Endometrial microvascular endothelial cells (primary cell): ENCODE measurements at regions not wholly inside any gene's neighbourhood (a gene's known extent, or its start where the extent isn't known, plus 50 kb on each side); places are given as distances from the start of the nearest gene placed in this dataset.

Experiments
- in situ Hi-C: cut with HindIII; loops from 2 replicates; pipeline ENCODE4 v1.10.0; 2017; ENCODE audit warnings: low sequenced_read_pairs, low pct_unique_long_range_greater_than_20kb; ENCODE audit errors: inconsistent ontology term

DNA sequence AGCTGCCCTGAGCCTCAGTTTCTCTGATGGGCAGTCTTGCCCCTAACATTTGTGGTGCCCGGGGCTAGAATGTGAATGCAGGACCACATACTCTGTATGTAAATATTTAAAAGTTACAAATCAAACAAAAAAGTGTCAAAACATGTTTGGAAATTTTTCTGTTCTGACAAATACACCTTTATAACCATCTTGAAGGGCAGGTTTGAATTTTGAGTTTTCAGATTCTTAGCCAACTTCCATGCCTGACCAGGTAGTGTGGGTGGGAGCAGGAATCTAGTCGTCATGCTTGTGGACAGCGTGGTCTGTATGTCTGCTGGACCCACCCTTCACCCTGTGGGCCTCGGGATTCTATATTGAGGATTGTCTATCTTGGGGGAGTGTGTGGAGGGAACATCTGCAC lies 325.1 kb downstream of the SOX4 start:
- in situ Hi-C loops = no loop called here

DNA sequence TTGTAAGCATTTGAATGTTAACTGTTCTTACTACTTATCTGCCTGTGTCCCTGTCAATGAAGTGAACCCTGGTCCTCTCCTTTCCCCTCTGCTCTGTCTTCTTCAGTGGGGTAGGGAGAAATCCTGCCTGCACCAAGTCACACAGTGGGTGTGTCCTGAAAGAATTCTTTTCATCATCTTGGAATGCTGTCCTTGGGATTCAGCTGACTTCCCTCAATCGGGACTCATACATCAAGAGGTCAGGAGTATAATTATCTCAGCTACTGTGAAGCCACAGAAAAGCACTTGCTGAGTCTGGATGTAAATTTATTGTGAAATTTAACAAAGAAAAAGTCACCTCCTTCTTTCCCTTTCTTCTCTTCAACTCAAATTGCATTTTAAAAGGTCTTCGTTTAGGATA lies 328.5 kb downstream of the SOX4 start:
- in situ Hi-C loops = no loop called here

DNA sequence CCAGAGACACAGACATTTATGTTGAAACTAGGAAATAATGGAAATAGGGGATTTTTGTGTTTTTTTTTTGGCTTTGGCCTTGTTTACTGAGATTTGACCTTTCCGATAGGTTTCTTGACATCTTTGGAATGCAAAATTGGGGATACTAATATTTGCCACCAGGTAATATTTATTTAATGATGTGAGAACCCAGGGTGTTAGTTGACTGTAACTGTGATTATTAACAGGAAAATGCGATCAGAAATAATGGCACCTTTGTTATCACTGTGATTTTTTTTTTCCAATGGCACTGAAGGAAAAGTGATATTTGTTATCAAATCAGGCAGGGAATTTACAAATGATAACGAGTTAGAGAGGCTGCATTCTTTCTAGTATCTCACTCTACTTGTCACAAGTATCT lies 330.5 kb downstream of the SOX4 start:
- in situ Hi-C loops = no loop called here

DNA sequence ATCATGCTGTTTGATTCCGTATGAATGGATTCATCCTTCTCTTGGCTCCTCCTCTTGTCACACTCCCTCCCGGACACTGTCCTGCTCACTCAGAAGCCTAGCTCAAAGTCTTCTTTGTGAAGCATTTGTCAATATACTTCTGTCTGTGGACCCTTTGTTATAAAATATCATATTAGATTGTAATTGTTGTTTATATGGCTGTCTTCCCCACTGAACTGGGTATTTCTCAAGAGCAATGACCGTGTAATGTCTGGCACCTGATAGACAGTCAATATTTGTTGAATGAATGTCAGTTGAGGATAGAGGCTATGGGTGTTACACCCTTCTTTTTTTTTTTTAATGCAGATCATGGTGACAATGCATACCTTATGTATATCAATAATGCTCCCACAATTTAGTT lies 335.3 kb downstream of the SOX4 start:
- in situ Hi-C loops = loop anchor here (25.0 kb wide), 1 partner anchor 192 kb away; no protein-coding TSS in a partner anchor

DNA sequence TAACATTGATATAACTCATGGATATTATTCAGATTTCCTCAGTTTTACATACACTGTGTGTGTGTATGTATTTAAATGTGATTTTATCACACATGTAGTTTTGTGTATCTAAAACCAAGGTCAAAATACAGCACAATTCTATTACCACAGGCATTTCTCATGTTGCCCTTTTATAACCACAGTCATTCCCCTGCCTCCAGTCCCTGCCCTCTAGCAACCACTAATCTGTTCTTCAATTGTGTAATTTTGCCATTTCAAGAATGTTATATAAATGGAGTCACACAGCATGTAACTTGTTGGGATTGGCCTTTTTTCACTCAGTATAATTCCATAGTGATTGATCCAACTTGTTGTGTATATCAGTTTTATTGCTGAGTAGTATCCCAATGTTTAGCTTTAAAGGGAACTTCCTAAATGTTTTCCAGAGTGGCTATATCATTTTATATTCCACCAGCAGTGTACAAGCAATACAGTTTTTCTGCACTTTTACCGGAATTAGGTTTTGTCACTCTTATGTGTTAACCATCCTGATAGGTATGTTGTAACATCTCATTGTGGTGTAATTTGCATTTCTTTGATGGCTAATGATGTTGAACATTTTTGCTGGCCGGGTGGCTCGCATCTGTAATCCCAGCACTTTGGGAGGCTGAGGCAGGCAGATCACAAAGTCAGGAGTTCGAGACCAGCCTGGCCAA lies 338.2 kb downstream of the SOX4 start:
- in situ Hi-C loops = loop anchor here (25.0 kb wide), 1 partner anchor 194 kb away; no protein-coding TSS in a partner anchor

DNA sequence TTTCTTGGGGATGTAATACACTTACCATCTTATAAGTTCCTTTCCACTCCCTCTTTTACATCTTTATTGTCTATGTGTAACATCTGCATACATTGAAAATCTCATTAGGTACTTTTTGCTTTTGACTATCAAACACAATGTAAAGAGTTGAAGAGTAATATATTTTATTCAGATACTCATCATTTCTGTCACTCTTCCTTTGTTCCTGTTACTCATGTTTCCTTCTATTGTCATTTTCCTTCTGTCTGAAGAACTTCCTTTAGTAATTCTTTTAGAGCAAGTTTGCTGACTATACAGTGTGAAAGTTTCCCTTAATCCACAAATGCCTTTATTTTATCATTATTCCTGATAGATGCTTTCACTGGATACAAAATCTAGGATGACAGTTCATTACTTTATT lies 339.8 kb downstream of the SOX4 start:
- in situ Hi-C loops = loop anchor here (25.0 kb wide), 1 partner anchor 196 kb away; no protein-coding TSS in a partner anchor

DNA sequence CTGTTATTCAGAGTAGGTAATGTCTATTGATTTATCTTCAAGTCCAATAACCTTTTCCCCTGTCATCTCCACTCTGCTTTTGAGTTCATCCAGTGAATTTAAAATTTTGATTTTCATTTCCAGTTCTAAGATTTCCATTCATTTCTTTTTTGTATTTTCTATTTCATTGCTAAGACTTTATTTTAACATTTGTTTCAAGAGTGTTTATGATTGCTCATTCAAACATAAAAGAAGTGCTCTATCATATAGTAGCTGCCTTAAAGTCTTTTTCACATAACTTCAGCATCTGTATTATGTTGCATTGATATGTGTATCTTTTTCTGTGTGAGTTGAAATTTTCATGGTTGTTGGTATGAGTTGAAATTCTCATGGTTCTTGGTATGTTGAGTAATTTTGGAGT lies 341.6 kb downstream of the SOX4 start:
- in situ Hi-C loops = loop anchor here (25.0 kb wide), 1 partner anchor 198 kb away; no protein-coding TSS in a partner anchor

DNA sequence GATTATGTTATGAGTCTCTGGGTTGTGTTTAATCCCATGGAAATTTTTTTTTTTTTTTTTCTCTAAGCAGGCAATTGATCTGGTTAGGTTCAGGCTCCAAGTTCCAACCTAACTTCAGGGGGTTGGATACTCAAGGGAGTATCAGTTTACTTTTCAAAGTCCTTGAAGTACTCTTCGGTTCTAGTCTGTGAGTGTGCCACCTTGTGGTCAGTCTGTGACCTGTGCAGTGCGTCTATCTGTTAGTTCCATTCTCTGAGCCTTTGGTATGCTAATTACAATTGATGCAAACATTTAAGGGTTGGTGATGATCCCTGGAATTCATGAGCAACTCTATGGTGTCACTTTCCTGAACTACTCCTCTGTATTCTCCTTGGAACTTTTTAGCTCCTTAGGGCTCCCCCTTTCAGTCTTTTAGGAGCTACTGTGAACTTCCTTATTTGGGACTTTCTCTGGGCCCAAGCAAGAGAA lies 342.0 kb downstream of the SOX4 start:
- in situ Hi-C loops = loop anchor here (25.0 kb wide), 1 partner anchor 198 kb away; no protein-coding TSS in a partner anchor

DNA sequence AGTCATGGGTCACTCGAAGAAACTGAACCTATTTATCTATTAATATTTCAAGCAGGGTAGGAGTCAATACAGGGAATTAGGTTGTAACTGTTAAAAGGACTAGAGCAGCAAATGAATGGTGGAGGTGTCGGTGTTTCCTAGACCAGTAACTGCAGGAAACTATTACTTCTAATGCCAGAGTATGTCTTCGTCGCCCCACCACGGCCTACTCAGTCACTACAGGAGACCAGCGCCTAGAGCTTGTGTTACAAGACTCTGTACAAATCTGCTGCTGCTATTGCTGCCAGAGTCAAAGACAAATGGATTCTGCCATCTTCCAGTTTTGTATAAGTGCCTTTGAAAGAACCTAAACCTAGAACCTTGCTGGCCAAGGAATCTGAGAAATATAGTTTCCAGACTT lies 343.9 kb downstream of the SOX4 start:
- in situ Hi-C loops = loop anchor here (25.0 kb wide), 1 partner anchor 200 kb away; no protein-coding TSS in a partner anchor

DNA sequence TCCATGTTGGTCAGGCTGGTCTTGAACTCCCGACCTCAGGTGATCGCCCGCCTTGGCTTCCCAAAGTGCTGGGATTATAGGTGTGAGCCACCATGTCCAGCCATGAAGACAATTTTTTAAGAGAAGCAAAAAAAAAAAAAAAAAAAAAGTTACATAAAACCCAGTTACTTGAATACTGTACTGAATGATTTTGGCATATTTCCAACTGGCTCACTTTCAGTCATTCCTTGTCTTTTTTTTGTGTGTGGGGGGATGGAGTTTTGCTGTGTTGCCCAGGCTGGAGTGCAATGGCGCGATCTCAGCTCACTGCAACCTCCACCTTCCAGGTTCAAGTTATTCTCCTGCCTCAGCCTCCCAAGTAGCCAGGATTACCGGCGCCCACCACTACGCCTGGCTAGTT lies 345.5 kb downstream of the SOX4 start:
- in situ Hi-C loops = loop anchor here (25.0 kb wide), 1 partner anchor 202 kb away; no protein-coding TSS in a partner anchor

DNA sequence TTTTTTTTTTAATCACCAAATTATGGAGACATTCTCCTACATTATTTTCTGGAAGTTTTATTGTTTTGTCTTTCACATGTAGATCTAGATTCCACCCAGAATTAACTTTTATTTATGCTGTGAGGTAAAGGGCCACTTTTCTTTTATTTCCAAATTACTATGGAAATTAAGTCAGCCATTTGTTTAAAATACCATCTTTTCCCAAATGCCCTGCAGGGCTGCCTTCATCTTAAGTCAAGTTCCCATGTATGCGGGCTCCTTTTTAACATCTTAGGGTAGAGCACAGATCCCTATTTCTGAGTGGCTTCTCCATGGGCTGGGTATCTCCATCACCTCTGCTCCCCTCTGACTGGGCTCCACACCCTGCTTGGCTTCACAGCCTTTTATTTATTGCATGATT lies 348.4 kb downstream of the SOX4 start:
- in situ Hi-C loops = loop anchor here (25.0 kb wide), 1 partner anchor 205 kb away; no protein-coding TSS in a partner anchor

DNA sequence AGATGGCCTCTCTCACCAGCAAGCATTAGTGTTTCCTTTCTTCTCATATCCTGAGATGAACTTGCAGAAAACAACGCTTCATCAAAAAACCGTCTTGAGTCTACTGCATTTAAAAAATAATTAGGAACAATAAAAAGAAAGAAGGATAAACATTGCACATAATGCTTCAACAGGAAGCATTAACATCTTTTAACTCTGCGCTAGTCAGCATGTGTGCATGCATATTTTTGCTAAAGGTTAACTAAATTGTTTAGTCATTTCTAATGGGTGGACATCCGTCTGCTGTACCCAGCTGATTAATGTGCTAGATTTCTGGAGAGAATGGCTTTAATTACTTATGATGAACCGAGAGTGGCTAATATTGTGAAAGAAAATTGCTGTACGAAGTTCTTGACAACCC lies 349.3 kb downstream of the SOX4 start:
- in situ Hi-C loops = loop anchor here (25.0 kb wide), 1 partner anchor 206 kb away; no protein-coding TSS in a partner anchor

DNA sequence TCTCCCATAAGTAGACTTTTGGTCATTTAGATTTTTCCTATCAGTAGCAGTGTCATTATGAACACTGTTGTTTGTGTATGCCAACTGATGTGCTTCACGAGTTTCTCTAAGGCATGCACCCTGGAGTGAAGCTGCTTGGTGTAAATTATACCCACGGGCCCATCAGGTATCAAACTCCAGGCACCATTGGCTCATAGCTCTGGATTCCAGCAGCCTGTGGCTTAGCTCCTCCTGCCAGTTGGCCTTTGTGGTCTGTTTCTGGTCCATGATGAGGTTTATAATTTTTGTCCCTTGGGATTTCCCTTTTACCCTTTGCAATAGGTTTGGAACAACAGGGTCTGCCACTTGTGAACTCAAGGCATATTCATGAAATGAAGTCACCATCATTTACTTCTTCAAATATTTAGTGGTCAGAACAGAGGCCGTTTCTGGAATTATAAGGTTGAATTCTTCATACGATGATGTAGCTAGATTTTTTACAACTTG lies 350.5 kb downstream of the PRL start:
- in situ Hi-C loops = loop anchor here (25.0 kb wide), 1 partner anchor 209 kb away; no protein-coding TSS in a partner anchor

DNA sequence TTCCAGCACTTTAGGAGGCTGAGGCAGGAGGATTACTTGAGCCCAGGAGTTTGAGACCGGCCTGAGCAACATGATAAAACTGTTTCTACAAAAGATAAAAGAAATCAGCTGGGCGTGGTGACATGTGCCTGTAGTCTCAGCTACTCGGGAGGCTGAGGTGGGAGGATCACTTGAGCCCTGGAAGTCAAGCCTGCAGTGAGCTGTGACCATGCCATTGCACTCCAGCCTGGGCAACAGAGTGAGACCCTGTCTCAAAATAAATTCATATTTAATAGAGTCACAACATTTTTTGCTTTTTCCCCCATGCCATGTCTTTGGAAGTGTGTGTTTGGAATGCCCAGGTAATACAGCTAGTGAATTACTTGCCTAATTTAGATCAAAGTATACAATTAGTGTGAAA lies 349.6 kb downstream of the PRL start:
- in situ Hi-C loops = loop anchor here (25.0 kb wide), 1 partner anchor 210 kb away; no protein-coding TSS in a partner anchor

DNA sequence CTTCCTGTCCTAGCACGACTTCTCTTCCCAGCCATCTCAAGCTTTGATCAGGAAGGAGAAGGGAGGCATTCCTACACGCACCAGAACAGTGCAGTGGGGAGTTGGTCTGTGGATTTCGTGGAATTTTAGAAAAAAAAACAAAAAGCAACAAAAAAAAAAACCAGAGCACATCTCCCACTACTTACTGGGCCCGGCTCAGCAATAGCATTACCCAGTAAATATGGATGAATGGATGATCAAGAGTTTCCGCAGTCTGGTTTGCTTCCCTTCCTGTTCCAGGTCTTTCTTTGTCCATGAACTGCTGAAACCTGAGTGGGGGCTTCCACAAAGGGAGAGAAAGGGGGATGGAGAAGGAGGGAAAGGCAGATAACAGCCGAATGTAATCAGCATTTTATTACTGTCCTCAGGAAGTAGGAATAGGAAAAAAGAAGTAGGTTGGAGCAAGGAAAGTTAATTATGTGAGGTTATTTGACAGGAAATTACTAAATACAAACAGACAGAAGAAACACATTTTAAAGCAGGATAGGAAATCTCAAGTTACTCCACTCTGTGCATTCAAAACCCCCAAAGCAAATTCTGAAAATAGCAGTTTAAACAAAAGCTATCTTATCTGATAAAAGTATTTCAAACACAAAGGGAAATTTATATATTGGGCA lies 349.0 kb downstream of the PRL start:
- in situ Hi-C loops = loop anchor here (25.0 kb wide), 1 partner anchor 211 kb away; no protein-coding TSS in a partner anchor

DNA sequence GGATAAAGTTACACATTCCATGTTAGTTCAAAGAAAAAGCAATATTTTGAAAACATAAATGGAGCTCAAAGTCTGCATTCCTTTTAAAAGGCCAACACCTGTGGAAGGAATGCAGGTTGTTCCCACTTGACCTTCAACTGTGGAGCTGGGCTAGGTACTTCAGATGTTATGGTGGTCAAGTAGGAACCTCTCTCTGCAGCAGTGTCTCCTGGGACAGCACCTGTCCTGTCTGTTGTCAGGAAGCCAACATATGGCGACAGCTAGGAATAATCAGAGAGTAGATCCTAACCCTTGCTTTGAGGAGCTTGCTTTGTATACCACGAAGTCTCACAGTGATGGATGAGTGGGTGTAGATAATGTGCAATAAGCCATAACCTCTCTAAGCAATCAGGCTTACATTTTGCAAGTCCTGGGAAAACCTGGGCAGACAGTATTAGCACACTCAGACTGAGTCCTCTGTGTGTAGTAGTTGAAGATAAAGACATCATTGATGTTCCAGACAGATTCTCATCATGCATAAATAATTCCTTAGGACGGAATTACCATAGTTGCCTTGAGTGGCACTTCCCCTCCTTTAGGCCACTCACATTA lies 347.5 kb downstream of the PRL start:
- in situ Hi-C loops = loop anchor here (25.0 kb wide), 1 partner anchor 212 kb away; no protein-coding TSS in a partner anchor

DNA sequence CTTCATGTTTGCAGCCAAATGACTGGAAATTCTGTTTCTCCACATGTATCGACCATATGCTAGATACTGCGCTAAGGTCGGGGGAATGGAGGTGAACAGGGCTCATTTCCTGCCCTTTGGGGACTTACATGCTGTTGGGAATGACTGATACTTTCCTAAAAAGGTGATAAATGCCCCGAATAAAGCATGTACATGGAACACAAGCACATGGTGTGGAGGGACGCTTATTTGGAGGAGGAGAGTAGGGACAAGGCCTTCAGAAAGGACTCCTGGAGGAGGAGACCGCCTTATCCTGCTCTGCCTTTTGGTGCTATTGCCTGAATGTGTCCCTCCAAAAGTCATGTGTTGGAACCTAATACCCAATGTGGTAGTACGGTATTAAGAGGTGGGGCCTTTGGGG lies 344.5 kb downstream of the PRL start:
- in situ Hi-C loops = no loop called here

DNA sequence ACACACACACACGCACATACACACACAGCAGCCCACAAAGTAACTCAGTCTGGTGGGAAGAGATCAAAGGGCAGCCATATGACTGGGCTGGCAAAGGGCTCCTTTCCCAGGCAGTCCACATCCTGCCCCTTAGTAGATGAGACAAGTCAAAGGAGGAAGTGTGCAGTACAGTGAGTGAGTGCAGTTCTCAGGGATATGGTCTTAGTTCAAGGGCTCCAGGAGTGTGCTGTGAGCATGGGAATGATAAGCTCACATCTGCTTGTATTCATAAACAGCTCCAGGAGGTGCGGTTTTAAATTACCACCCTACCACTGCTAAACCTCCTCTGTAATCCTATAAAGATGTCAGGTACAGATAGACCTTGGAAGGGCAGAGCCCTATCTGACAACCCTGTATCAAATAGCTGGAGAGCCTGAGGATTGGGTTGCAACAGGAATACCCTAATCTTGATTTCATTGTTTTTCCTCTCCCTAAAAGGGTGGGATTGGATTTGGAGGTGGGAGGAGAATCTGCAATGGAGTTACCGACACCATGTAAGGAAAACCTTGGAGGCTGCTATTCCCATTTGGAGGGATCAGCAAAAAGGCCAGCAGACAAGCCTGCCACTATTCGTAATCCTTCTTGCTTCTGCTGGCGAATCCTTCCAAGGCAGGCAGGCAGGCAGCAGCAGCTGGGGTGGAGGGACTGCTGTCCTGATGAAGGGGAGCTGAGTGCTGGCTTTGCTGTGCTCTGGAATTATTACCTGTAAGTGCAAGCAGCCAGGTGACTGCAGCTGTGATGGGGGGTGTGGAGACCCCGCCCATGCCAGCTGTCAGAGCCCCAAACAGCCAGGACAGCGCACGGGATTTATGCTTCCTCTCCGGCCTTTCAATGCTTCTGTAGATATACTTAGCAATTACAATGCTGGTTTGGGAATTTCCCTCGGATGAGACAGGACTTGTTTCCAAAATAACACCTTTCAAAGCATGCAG lies 342.7 kb downstream of the PRL start:
- in situ Hi-C loops = no loop called here
